ENCODE measurements at regions not wholly inside any gene's neighbourhood (a gene's known extent, or its start where the extent isn't known, plus 50 kb on each side); places are given as distances from the start of the nearest gene placed in this dataset.

- ChIA-PET CTCF (ENCODE audit: partially characterized antibody) (interaction anchor here (0.8 kb wide), 1 partner anchor 36 kb away, joined by 3 read pairs; no protein-coding TSS in a partner anchor), POLR2A (ENCODE audit: partially characterized antibody) (no interaction called here)
- Histone ChIP-seq H3K14ac (ENCODE audit: insufficient read length) (no peak overlapping the region), H3K79me2 (ENCODE audit: control insufficient read depth in 1 of 2, insufficient read depth in 2 of 2, low read length in 2 of 2) (no peaks in the 10 kb centered on the region), H3K4me1 (replicated peaks in 1 of 4; ENCODE audit: control insufficient read depth in 3 of 4, insufficient read depth in 4 of 4, low read length in 3 of 4) (no peaks in the 10 kb centered on the region), H3K4ac (replicated peaks; ENCODE audit: insufficient read length, low read depth, low read length) (no peak overlapping the region), H2BK15ac (ENCODE audit: low read length) (no peak overlapping the region), H2BK12ac (ENCODE audit: low read depth, low read length) (no peak overlapping the region), H4K20me1 (replicated peaks in 1 of 2; ENCODE audit: control insufficient read depth in 1 of 2, insufficient read depth in 2 of 2, low read length in 2 of 2) (no peaks in the 10 kb centered on the region), H3K23me2 (ENCODE audit: low read depth, low read length) (no peaks in the 10 kb centered on the region), H2AFZ (ENCODE audit: low read length) (no peak overlapping the region), H4K8ac (ENCODE audit: extremely low read depth, insufficient read depth, low read length) (no peak overlapping the region), H2BK120ac (replicated peaks; ENCODE audit: low read depth, low read length) (no peak overlapping the region), H3K9me3 (ENCODE audit: insufficient read depth in 2 of 2, low read depth in 1 of 2, low read length in 1 of 2) (no peaks in the 10 kb centered on the region), H2BK5ac (ENCODE audit: low read depth, low read length) (no peak overlapping the region), H3K36me3 (ENCODE audit: control insufficient read depth in 2 of 4, insufficient read depth in 4 of 4, low read length in 3 of 4) (no peaks in the 10 kb centered on the region), H3K23ac (ENCODE audit: insufficient read length) (no peak overlapping the region), H3K56ac (replicated peaks; ENCODE audit: insufficient read length, low read depth, low read length) (no peak overlapping the region), H3K4me2 (ENCODE audit: insufficient read depth in 1 of 2, low read depth in 2 of 2, low read length in 2 of 2) (no peak overlapping the region), H3K27me3 (replicated peaks in 1 of 4; ENCODE audit: control insufficient read depth in 3 of 4, extremely low read depth in 1 of 4, insufficient read depth in 3 of 4, low read length in 3 of 4) (no peaks in the 10 kb centered on the region), H3K9ac (replicated peaks in 1 of 4; ENCODE audit: extremely low read depth in 1 of 4, low read depth in 3 of 4, low read length in 3 of 4) (no peak overlapping the region), H4K5ac (ENCODE audit: insufficient read length, low read depth, low read length) (no peak overlapping the region), H3K27ac (ENCODE audit: low read depth, low read length) (no peak overlapping the region), H4K91ac (replicated peaks; ENCODE audit: insufficient read length, low read length) (no peak overlapping the region), H3K18ac (ENCODE audit: extremely low read depth, low read length) (no peak overlapping the region), H2AK5ac (ENCODE audit: low read depth, low read length) (no peak overlapping the region), H3K79me1 (ENCODE audit: low read depth, low read length) (no peaks in the 10 kb centered on the region), H3K4me3 (ENCODE audit: extremely low read depth in 1 of 4, insufficient read depth in 2 of 4, low read depth in 3 of 4, low read length in 4 of 4) (no peak overlapping the region), H2BK20ac (ENCODE audit: low read length) (no peak overlapping the region)
- DNase-seq (ENCODE audit: low read depth in 1 of 2, low spot score in 2 of 2) (no peak), FAIRE-seq (no peak)
- WGBS, 2 experiments (ENCODE audit: extremely low coverage in 1 of 2, insufficient coverage in 1 of 2, insufficient read length in 1 of 2, insufficient replicate concordance in 2 of 2, low coverage in 1 of 2, low lambda C conversion rate in 2 of 2, missing lambda C conversion rate in 1 of 2): 94% methylated on average over 1 of the region's 1 CpG; no CpG with 5 or more reads in 1 of the 2 experiments
- TF ChIP-seq ASH2L (IDR thresholded peaks at IDR 0.05; ENCODE audit: low read length): no peak
- TF ChIP-seq FOSL1 (IDR thresholded peaks at IDR 0.05; ENCODE audit: insufficient read depth, low read depth, low read length): no peak
- TF ChIP-seq BACH1 (IDR thresholded peaks at IDR 0.05; ENCODE audit: low read length): no peak
- TF ChIP-seq CTBP2 (IDR thresholded peaks at IDR 0.05; ENCODE audit: borderline replicate concordance, insufficient read depth, insufficient read length, low read length): no peak
- TF ChIP-seq TAF1 (IDR thresholded peaks at IDR 0.05; ENCODE audit: low read depth, low read length): no peak
- TF ChIP-seq SIN3A (conservative IDR thresholded peaks at IDR 0.05 in 1 of 2, IDR thresholded peaks at IDR 0.05 in 1 of 2; ENCODE audit: low read depth in 1 of 2, low read length in 2 of 2): no peak
- no peak for TF ChIP-seq MAFK (IDR thresholded peaks at IDR 0.05; ENCODE audit: low read depth, low read length)
Observed at GRCh38 chr6:40930045-40930444, 109.0 kb downstream of the UNC5CL start.
